GM21390 (cell line): ENCODE measurements at regions not wholly inside any gene's neighbourhood (a gene's known extent, or its start where the extent isn't known, plus 50 kb on each side); places are given as distances from the start of the nearest gene placed in this dataset.

Source experiments
- ATAC-seq: cut with Tn5 transposase; IDR thresholded peaks from one replicate; pipeline ENCODE4 v1.9.1; 2021; ENCODE audit not compliant: unreplicated experiment

DNA sequence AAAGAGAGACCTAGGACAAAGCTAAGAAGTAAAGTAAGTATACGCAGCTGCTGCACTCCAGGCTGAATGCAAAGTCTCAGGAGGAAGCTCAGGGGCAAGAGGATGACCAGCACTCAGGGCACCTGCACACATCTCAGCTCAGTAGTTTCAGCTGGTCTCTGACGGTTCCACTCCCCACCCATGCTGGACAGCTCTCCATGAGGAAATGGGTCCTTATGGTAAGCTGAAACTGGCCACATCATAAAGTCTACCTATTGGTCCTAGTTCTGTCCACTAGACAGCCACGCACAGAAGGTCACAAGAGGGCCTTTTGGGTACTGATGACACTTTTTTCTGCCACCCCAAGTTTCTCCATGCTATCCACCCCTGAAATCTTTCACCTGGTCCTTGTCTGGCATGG, 215.3 kb downstream of the TTC32 start:
- ATAC-seq = no peak

DNA sequence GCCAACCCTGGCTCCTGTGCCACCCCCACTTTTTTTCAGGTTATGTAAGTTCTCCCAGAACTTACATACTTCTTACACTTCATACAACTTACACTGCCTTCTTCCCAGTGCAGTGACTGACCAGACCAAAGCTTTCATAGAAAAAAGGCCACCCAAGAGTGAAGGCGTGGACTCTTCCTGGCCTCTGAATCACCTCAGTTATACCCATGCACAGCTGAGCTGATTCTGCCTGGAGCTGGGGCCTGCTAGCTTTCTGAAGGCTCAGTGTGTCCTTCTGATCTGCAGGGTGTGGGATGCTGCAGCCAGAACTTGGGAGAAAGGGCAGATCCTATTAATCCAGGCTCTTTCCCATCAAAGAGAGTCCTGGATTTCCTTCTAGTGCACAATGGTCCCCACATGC, 216.1 kb downstream of the TTC32 start:
- no peak for ATAC-seq

DNA sequence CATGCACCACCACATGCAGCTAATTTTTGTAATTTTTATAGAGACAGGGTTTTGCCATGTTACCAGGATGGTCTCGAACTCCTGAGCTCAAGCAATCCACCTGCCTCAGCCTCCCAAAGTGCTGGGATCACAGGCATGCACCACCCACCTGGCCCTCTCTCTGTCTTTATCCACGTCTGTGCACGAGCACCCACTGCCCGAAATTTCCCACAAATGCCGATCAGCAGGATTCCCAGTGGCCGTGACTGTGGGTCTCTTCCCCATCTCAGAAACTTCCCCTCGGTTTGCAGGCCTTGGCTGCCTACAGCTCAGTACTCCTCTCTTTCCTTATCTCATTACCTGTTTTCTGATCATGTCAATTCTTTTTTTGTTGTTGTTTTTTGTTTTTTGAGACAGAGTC, 217.3 kb downstream of the TTC32 start:
- no peak for ATAC-seq

DNA sequence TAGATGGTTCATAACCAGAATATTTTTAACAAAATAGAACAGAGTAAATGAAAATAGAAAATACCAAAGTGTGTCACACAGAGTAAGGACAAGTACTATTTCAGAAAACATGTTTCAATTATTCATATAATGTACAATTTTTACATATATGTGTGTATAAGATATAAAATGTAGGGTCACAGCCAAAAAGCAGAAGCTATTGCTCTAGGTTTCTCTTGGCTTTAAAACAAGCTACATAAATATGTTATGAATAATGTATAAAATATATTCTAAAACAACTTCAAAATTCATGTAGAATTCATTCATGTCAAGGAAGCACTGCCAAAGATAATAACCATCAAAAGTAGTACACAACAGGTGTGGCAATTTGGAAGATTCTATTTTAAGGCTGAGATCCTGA, 218.2 kb downstream of the TTC32 start:
- no peak for ATAC-seq

DNA sequence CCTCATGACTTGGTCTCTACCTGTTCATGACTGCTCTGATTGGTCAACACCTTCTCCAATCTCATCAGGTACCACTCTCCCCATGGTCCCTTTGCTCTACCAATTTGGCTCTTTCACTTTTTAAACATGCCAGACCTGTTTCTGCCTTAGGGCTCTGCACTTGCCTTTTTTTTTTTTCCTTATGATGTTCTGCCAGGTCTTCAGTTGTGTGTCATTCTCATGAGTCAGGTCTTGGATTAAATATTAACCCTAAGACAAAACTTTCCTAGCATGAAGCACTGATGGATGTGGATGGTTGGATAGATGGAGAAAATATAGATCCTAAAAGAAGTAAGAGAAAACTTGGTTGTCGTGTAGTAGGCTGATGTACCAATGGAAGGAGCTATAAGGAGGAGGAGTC, 219.3 kb downstream of the TTC32 start:
- ATAC-seq = no peak

DNA sequence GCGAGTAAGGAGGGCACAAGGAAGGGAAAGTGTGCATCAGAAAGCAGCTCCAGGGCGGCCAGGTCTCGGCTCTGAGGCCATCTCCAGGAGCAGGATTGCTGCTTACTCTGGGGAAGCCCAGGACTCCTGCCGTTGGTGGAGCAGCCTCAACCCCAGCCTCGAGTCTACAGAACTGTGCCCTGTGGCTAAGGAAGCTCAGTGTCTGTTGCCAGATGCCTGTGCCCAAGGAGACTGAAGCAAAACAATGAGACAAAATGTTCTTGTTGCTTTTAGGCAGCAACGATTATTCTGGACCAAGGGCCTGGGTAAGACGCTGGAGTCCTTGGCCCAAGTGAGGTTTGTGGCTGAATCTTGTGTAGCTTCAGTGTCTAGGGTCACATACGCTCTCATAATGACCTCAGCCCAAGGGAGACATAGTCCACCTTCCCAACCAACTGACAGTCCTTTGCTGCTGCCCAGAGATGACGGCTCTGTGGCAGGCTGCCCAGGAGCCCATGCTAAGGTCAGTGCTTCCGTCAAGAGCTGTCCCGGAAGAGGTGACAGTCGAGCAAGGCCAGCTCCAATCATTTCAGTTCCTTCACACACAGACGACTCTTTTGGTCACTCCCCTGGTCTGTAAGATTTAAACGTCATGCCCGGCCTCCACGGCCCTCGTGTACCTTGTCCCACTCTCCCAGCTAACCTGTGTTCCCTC, 223.8 kb downstream of the TTC32 start:
- no peak for ATAC-seq

DNA sequence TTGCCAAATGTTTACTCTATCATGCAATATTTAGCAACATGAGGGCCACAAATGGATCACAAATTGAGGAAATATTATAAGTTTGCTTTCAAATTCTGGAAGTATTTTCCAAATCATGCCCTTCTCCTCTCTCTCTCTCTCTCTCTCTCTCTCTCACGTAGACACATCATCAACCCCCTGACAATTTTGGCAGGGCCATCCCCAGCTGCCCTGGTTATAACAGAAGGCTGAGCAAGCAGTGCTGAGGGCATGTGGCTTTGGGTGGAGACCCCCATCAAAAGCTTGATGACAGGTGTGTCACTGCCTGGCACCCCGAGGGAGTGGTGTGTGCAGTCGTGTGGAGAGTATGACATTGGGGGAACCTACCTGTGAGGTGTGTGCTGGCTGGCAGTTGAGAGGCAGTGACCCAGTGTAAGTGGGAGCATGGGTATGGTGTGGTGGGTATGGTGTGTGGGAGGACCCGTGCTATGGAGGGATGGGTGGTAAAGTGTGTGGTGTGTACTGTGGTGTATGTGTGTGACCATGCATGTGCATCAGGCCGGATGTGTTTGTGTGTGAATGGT, 224.5 kb downstream of the TTC32 start:
- no peak for ATAC-seq

DNA sequence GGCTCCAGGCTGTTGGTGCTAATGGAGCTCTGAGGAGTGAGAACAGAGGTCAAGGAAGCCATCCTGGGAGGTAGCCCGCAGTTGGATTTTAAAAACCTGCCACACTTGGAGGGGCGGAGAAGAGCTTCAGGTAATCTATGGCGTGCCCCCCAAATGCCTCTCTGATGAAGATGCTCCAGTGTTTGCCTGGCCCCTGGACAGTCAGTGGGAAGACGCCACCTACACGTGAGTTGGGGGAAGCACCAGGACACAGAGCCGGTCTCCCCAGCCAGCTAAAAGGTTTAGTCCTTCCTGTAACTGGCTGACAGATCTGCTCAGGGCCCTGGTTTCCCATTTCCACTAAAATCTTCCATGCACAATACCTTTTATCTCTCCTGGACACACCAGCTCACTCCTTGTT, 225.0 kb downstream of the TTC32 start:
- no peak for ATAC-seq

DNA sequence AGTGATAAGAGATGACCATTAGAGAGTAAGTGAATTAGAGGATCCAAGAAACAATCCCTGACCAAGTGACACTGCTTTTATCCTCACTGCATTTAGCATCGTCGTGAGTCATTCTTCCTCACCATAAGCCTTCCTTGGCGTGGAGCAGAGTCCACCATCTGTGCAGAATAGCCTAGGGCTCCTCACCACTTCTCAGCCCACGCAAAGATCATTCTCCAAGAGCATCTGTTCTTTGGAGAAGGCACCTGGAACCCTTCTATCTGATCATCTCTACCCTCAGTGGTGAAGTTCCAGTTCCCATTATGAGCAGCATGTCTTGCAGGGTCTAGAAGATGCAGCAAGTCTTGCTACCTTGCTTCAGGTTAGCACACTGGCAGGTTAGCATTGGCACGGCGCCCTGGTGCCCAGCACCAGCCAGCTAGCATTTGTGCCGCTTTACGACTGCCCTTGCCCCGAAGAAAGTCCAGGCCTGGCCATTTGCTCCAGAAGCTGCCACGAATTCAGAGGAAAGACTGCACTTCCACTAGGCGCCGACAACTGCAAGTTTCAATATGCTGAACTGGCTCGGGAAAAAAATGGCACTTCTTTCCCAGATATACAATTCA, 225.8 kb downstream of the TTC32 start:
- no peak for ATAC-seq

DNA sequence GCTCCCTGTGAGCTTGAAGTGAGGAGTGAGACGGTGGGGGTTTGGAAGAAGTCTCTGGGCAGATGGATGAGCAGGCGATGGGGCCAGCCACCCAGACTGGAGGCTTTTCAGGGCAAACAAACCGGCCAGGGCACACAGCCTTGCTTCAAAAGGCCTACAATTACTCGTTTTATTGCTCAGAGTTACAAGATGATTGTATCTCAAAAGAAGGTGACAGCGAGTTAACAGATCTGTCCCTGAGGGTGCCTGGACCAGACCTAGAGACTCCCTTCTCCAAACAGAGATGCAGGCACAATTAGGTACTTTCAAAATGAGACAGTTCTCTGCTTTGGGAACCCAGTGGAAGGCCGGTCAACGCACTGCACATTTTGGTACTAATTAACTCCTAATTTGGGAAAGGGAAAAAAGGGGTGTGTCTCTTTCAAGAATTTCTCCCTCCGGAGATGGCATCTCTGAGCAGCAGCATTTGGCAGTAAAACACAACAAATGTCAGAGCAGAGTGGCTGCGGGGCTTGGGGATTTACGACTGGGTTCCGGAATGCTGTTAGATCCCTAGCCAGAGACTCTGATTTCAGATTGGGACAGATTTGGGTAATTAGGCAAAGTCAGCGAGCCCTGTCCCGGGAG, 226.7 kb downstream of the TTC32 start:
- no peak for ATAC-seq

DNA sequence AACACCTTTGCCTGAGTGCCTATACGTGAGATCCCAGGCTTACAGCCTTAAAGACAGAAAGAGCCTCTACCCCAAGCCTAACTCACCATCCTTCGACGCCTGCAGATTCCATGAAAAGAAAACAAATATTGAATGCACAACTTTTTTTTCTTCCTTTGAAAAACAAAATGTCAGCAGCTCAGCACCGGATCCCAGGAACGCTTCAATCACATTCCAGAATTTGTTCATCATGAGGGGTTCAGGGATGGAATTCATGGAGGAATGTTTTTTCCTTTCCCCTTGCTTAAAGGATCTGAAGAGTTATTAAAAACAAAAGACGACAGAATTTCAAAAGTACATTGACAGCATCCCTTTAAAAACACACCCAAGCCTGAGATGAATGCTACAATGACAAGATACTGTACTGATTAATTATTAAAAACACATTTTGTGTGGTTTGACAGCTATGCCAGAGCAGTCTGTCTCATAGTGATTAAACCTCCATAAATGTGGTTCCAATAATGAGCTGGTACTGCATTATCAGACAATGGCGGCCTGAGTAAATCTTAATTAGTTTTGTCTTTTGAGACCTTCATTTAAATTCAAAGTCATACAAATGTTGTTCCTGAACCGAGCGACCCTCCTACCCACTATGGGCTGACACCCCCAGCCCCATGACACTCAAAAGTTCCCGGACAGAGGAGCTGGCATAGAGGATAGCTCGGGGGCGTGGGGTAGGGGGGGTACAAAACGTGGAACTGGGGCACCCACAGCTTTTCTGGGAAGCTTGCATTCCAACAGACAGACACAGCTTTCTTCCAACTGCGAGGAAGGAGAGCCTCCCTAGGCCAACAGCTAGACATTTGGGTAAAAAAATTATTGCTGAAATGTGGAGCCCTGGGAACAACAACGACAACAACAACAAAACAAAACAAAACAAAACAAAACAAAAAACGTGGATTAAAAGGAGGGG, 227.5 kb downstream of the TTC32 start:
- ATAC-seq = no peak

DNA sequence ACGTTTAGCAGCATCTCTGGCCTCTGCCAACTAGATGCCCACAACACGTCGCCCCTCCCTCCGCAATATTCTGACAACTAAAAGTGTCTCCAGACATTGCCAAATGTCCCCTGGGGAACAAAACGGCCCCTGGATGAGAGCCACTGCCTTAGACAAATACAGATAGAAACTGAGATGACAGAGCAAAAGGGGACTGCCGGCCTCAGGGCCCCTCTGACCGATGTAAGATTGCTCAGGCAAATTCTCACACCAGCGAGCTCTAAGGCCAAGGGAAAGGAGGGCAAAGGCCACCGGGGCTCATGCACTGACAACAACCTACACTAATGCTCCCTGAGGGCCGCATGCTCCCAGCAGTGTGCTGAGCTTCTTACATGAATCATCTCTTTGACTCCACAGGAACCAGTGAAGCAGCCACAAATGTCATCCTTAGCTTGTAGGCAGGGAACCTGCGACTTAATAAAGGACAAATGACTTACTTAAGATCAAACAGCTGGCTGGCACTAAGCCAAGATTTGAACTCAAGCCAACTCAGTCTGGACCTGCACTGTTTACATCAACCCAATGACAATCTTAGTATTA, 228.5 kb downstream of the TTC32 start:
- ATAC-seq = no peak

DNA sequence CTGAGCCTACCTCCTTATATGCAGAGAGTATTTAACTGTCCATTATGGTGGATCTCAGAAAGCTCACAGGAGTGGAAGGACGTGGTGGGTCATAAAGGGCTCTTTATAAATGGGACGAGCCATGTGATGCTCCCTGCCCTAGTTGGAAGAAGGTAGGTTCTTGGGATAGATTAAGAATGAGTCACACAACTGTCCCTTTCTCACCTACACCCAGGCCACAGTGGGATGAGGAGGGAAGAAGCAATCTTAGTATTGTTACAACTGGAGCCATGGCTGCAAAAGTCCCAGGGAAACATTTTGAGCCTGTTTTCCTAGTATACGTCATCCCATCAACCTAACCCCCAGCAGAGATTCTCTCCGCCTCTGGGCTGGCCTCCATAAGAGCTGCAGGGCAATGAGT, 229.9 kb downstream of the TTC32 start:
- ATAC-seq = no peak

DNA sequence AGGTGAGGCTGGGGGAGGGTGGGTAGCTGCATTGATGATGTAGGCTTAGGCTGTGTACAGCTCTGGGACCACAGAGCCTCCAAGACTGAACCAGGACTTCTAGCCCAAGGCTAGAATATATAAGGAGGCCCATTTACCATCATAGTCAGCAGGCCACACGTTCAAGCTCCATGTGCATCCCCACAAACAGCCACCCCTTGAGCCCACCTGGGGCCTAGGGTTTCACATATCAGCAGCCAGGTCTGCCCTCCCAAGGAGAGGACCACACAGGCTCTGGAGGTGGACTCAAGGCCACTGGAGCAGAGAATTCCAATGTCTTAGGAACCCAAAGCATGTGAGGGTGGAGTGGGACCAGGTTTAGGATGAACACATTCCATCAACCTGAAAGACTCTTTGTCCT, 230.5 kb downstream of the TTC32 start:
- no peak for ATAC-seq

DNA sequence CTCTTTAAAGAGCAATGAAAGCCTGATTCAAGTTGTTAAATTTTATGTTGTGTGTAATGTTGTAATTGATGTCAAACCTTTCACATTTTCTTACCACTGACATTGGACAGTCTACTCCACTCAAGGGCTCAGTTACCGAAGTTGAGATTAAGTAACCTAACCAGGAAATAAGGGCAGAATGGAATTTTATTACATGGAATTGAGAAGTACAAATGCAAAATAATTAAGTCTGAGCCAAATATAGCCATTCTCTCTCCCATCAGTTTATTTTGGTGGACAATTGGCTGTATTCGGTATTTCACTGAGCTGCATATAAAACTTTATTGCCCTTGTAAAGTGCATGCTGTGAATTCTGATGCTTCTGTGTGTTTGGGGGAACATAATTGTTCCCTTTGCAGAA, 231.5 kb downstream of the TTC32 start:
- no peak for ATAC-seq

DNA sequence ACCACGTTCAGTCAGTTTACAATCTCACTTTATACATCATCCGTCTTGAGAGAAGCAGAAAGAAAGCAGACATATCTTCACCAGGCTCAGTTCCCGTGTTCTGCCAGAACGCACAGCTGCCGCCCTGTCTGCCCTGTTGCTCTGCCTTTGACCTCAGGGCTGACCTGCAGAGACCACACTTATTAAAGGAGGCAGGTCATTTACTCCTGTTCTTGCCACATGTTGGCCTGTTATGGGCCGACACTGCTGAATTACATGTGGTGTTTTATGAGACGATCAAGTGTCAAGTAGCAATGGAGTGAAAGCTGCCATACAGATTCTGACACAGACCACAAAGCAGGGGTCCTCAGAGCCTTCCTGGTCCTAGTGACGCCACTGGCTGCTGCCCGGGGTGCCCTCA, 232.2 kb downstream of the TTC32 start:
- ATAC-seq = no peak

DNA sequence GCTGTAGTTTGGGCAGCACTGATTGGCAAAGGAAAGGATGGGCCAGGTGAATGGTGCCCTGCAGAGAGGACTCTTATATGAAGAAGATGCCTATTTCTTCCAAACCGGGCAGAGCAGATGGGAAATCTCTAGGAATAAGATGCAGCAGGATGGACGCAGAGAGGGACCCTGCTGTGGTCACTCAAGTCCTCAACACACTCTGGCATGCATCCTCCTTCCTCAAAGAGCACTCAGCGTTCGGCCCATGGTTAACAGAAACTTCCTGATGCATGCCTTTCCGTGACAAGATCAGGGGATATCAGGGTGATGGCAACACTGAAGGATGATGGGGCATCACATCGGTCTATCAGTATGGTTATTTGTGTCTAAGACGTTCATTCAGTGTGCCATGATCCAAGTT, 232.7 kb downstream of the TTC32 start:
- ATAC-seq = no peak

DNA sequence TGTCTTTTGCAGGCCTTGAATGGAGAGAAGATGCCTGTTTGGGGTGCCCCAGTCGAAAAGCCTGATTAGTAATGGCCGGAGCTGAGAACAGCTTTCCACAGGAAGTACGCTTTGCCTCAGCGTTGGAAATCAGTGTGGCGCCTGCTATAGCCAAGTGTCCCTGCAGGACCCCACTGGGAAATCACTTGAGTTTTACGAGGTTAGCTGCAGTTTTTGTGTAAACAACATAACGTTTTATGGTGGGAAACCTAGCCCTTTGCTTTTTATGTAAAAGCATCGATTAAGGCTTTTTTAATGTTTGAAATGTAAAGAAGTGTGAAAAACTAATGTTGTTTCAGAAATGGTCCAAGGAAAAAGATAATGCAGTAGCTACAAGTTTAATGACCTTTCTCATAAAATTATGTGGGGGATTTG, 234.2 kb downstream of the TTC32 start:
- no peak for ATAC-seq

DNA sequence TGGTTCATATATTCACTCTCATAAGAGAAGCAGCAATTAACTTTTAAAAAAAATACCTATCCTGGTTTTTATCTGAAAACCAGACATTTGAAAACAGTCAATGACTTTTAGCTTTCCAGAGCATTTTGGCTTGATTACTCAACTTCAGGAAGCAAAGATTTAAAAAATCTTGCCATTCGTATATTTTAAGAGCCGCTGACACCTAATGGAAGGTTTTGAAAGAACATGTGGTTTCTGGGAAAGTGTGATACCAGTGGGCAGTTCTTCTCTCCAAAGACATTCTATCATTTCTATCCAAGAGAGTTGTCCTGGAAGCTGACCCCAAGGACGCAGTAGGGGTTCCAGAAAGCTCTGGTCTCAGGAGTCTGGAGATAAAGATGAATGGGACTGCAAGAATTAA, 234.7 kb downstream of the TTC32 start:
- ATAC-seq = no peak

DNA sequence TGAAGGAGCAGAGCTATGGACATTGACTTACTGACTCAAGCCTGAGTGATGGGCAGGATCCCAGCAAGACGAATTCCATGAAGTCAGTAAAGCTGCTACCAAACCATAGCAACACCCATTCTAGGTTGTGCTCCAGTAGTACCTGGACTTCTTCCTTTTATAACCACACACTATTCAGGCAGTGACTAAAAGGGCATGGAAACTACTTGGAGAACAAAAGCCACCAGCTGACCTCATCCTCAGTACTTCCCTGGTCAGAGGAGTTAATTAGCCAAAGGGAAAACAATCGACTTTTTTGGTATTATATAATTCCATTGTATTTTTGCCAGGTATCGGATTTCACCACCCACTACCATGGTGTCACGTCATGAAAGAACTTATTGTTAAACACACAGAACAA, 237.1 kb downstream of the TTC32 start:
- no peak for ATAC-seq
